ENCODE measurements at regions not wholly inside any gene's neighbourhood (a gene's known extent, or its start where the extent isn't known, plus 50 kb on each side); places are given as distances from the start of the nearest gene placed in this dataset.

GRCh38 chr10:132992433-132993215 is 50.3 kb upstream of the CFAP46 start:
- H3K27ac ChIP-seq, result no peak overlapping the region
- DNase-seq (peak in 1 of 2 donors; percentile 34), ATAC-seq (no peak)
- no peaks in the 10 kb centered on the region for H3K4me1 ChIP-seq
- H3K9me3 ChIP-seq, result no peaks in the 10 kb centered on the region
- TF ChIP-seq, protein P1, sequence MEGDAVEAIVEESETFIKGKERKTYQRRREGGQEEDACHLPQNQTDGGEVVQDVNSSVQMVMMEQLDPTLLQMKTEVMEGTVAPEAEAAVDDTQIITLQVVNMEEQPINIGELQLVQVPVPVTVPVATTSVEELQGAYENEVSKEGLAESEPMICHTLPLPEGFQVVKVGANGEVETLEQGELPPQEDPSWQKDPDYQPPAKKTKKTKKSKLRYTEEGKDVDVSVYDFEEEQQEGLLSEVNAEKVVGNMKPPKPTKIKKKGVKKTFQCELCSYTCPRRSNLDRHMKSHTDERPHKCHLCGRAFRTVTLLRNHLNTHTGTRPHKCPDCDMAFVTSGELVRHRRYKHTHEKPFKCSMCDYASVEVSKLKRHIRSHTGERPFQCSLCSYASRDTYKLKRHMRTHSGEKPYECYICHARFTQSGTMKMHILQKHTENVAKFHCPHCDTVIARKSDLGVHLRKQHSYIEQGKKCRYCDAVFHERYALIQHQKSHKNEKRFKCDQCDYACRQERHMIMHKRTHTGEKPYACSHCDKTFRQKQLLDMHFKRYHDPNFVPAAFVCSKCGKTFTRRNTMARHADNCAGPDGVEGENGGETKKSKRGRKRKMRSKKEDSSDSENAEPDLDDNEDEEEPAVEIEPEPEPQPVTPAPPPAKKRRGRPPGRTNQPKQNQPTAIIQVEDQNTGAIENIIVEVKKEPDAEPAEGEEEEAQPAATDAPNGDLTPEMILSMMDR (IDR thresholded peaks at IDR 0.05), result no peak
- intact Hi-C loops (cut with DNase I), result no loop called here
- H3K4me3 ChIP-seq, result no peak overlapping the region
- no peaks in the 10 kb centered on the region for H3K36me3 ChIP-seq (ENCODE audit: insufficient read depth in 1 of 2, low read depth in 1 of 2)
- whole genome bisulfite sequencing, 3 donors, result 81 to 87% (median 83%) methylated on average over 32 to 36 of the region's 36 CpGs
- peaks cover 0 to 46% (median 6%) of the 10 kb centered on the region in 3 donors for H3K27me3 ChIP-seq (ENCODE audit: insufficient read depth in 3 of 3, low read length in 2 of 3)
